ENCODE measurements at regions not wholly inside any gene's neighbourhood (a gene's known extent, or its start where the extent isn't known, plus 50 kb on each side); places are given as distances from the start of the nearest gene placed in this dataset.

- no peaks in the 10 kb centered on the region for H3K4me1 ChIP-seq (ENCODE audit: control insufficient read depth in 1 of 2, insufficient read depth in 2 of 2, low read length in 2 of 2)
- no peak overlapping the region for H3K4me3 ChIP-seq (replicated peaks in 1 of 2; ENCODE audit: low read depth in 1 of 2, low read length in 2 of 2)
- no peak overlapping the region for H3K27ac ChIP-seq (ENCODE audit: low read depth, low read length)
- ATAC-seq (no peak), DNase-seq (ENCODE audit: low read depth, low spot score) (no peak)
- intact Hi-C loops (cut with micrococcal nuclease), result no loop called here
- no TSS peak for BruUV-seq (replicated peaks)
- TF ChIP-seq EZH2phosphoT487 (IDR thresholded peaks at IDR 0.05; ENCODE audit: borderline replicate concordance) (no peak), EZH2 (IDR thresholded peaks at IDR 0.05) (no peak), EGR1 (IDR thresholded peaks at IDR 0.05; ENCODE audit: low read depth) (no peak), ZFX (IDR thresholded peaks at IDR 0.05) (no peak), REST (IDR thresholded peaks at IDR 0.05; ENCODE audit: low read depth) (no peak), YY1 (IDR thresholded peaks at IDR 0.05; ENCODE audit: extremely low read depth, insufficient replicate concordance, low read depth, low read length) (no peak), SIN3A (IDR thresholded peaks at IDR 0.05; ENCODE audit: low read depth) (no peak), POLR2AphosphoS5 (IDR thresholded peaks at IDR 0.05; ENCODE audit: low read depth, low read length) (no peak), CTCF (IDR thresholded peaks at IDR 0.05 in 2 of 3, conservative IDR thresholded peaks at IDR 0.05 in 1 of 3; ENCODE audit: borderline replicate concordance in 1 of 3, insufficient read depth in 1 of 3, low read depth in 2 of 3, low read length in 2 of 3) (no peak), SRF (IDR thresholded peaks at IDR 0.05; ENCODE audit: low read depth) (no peak), ZNF274 (IDR thresholded peaks at IDR 0.05; ENCODE audit: low read depth, low read length) (no peak), RAD21 (IDR thresholded peaks at IDR 0.05; ENCODE audit: low read depth) (no peak), ATF3 (IDR thresholded peaks at IDR 0.05) (no peak), CEBPB (IDR thresholded peaks at IDR 0.05; ENCODE audit: low read depth) (no peak), JUND (IDR thresholded peaks at IDR 0.05) (no peak), CBX3 (IDR thresholded peaks at IDR 0.05; ENCODE audit: low read depth) (no peak), POLR2A (IDR thresholded peaks at IDR 0.05; ENCODE audit: borderline replicate concordance, extremely low read depth, insufficient read depth, insufficient read length) (no peak), ZBTB33 (IDR thresholded peaks at IDR 0.05; ENCODE audit: extremely low read depth, insufficient replicate concordance, low read length) (no peak)
- H2AFZ ChIP-seq (ENCODE audit: low read depth, low read length, poor library complexity, severe bottlenecking), result no peak overlapping the region
- RAD21 ChIA-PET (ENCODE audit: low non-redundant PET in 1 of 2, low total read pairs in 2 of 2, uncharacterized antibody in 2 of 2, unreplicated experiment in 2 of 2), result no interaction called here
- no peaks in the 10 kb centered on the region for H3K9me2 ChIP-seq (ENCODE audit: insufficient read depth)
- no peak overlapping the region for H3K9ac ChIP-seq (ENCODE audit: low read length)
- H3K79me2 ChIP-seq (ENCODE audit: insufficient read depth, low read length), result no peaks in the 10 kb centered on the region
- POLR2A ChIA-PET, result no interaction called here
- no peaks in the 10 kb centered on the region for H3K27me3 ChIP-seq (ENCODE audit: insufficient read depth, low read length)
- CTCF ChIA-PET, result no interaction called here
- H4K20me1 ChIP-seq (ENCODE audit: insufficient read depth), result no peaks in the 10 kb centered on the region
- no peaks in the 10 kb centered on the region for H3K9me3 ChIP-seq (ENCODE audit: control insufficient read depth in 1 of 2, insufficient read depth in 1 of 2, low read depth in 1 of 2, low read length in 2 of 2)
- H3K36me3 ChIP-seq (ENCODE audit: control insufficient read depth in 1 of 2, insufficient read depth in 2 of 2, low read length in 2 of 2), result no peaks in the 10 kb centered on the region
- H3K4me2 ChIP-seq (ENCODE audit: low read length), result no peak overlapping the region
Measured at GRCh38 chr6:135583256-135583761, 85.8 kb upstream of the AHI1 start.
